Sigmoid colon (tissue), 6 donors: ENCODE measurements at regions not wholly inside any gene's neighbourhood (a gene's known extent, or its start where the extent isn't known, plus 50 kb on each side); places are given as distances from the start of the nearest gene placed in this dataset.

Experiments
- DNase-seq: peaks from one replicate; pipeline ENCODE4 v3.0.0-alpha.2; 2019
- H3K27ac ChIP-seq, 4 donors: fragments of 200-600 bp; sonication (generic); one replicate each; pipeline ENCODE4 v1.5.1; 2016 to 2019; ENCODE audit warnings: mild to moderate bottlenecking in 1 of 4
- H3K27me3 ChIP-seq, 3 donors: fragments of 200-600 bp; sonication (generic); one replicate each; pipeline ENCODE4 v1.5.1; 2019; ENCODE audit warnings: mild to moderate bottlenecking in 1 of 3
- H3K36me3 ChIP-seq, 4 donors: fragments of 200-600 bp; sonication (generic); one replicate each; pipeline ENCODE4 v1.5.1; 2016 to 2019
- H3K4me1 ChIP-seq, 4 donors: fragments of 200-600 bp; sonication (generic); one replicate each; pipeline ENCODE4 v1.5.1; 2017 to 2019
- H3K4me3 ChIP-seq, 4 donors: fragments of 200-600 bp; sonication (generic); one replicate each; pipeline ENCODE4 v1.5.1; 2017 to 2019; ENCODE audit warnings: mild to moderate bottlenecking in 2 of 4, moderate library complexity in 1 of 4
- H3K9me3 ChIP-seq, 4 donors: fragments of 200-600 bp in 3 of 4; sonication (generic) in 3 of 4; one replicate each; pipeline versions ENCODE4 v1.5.1 to v1.6.1; 2013 to 2019
- CTCF ChIP-seq, 4 experiments: fragments of 450-650 bp in 3 of 4; fragments of 200-600 bp in 1 of 4; IDR thresholded peaks; one replicate each; pipeline ENCODE4 v1.5.1; 2016 to 2019; ENCODE audit warnings: antibody characterized with exemption in 4 of 4, mild to moderate bottlenecking in 3 of 4, moderate library complexity in 2 of 4
- EP300 ChIP-seq, 4 donors: sonication (generic); formaldehyde crosslinking; IDR thresholded peaks; one replicate each; pipeline ENCODE4 v1.6.1; 2017; ENCODE audit warnings: antibody characterized with exemption in 4 of 4
- POLR2A ChIP-seq, 2 donors: fragments of 450-650 bp; IDR thresholded peaks; one replicate each; pipeline ENCODE4 v1.6.1; 2016; ENCODE audit warnings: antibody characterized with exemption in 2 of 2, mild to moderate bottlenecking in 2 of 2, moderate library complexity in 2 of 2
- POLR2AphosphoS5 ChIP-seq, 4 donors: sonication (generic); formaldehyde crosslinking; IDR thresholded peaks; one replicate each; pipeline ENCODE4 v1.6.1; 2017; ENCODE audit warnings: antibody characterized with exemption in 4 of 4
- WGBS, 2 donors: extraction: QIAGEN DNeasy Blood & Tissue Kit; methylation state at CpG; one replicate each; pipeline ENCODE4 v1.1.7; 2013; 5-methylcytosine and 5-hydroxymethylcytosine counted together
- intact Hi-C: fragments of 100-400 bp; cut with DNase I; formaldehyde crosslinking; loops from one replicate; pipeline ENCODE4 v1.15.1; 2023
- donor health status: healthy with polysubstance abuse.
- donor health status: healthy.

DNA sequence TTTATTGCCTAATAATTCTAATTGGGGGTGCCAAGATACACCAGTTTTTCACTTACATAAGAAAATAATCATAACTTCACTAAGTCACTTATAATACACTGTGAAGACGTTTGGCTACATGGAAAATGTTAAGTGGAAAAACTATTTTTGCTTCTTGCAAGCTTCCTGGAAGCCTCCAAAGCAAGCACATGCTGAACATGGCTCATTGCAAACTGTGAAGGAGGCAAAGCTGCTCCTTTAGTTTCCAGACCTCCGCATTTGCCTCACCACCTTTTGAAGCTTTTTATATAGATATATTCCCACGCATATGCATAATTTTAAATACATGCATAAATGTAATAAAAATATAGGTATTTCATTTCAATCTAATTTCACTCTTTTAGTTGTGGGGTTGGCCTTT lies 285.6 kb upstream of the PRDM9 start:
- DNase-seq: no peak
- H3K4me1 ChIP-seq: no peaks in the 10 kb centered on the region
- intact Hi-C loops: no loop called here
- WGBS, 2 donors: 71 to 82% methylated on average over 3 of the region's 3 CpGs
- no peak overlapping the region for H3K27ac ChIP-seq
- no peaks in the 10 kb centered on the region for H3K36me3 ChIP-seq
- H3K27me3 ChIP-seq: no peaks in the 10 kb centered on the region
- H3K9me3 ChIP-seq: no peaks in the 10 kb centered on the region
- no peak overlapping the region for H3K4me3 ChIP-seq
- TF ChIP-seq EP300 (IDR thresholded peaks at IDR 0.05) (no peak), POLR2A (IDR thresholded peaks at IDR 0.05) (no peak), POLR2AphosphoS5 (IDR thresholded peaks at IDR 0.05) (no peak), CTCF (IDR thresholded peaks at IDR 0.05) (no peak)

GRCh38 chr5:23217159-23217558 lies 290.2 kb upstream of the PRDM9 start:
- Histone ChIP-seq H3K9me3 (no peaks in the 10 kb centered on the region), H3K27ac (no peak overlapping the region), H3K4me3 (no peak overlapping the region), H3K27me3 (no peaks in the 10 kb centered on the region), H3K4me1 (no peaks in the 10 kb centered on the region), H3K36me3 (no peaks in the 10 kb centered on the region)
- TF ChIP-seq POLR2AphosphoS5 (IDR thresholded peaks at IDR 0.05): no peak
- no peak for TF ChIP-seq EP300 (IDR thresholded peaks at IDR 0.05)
- no peak for TF ChIP-seq CTCF (IDR thresholded peaks at IDR 0.05)
- TF ChIP-seq POLR2A (IDR thresholded peaks at IDR 0.05): no peak
- 66 to 80% methylated on average over 1 of the region's 1 CpG for WGBS, 2 donors
- intact Hi-C loops: no loop called here
- no peak for DNase-seq

DNA sequence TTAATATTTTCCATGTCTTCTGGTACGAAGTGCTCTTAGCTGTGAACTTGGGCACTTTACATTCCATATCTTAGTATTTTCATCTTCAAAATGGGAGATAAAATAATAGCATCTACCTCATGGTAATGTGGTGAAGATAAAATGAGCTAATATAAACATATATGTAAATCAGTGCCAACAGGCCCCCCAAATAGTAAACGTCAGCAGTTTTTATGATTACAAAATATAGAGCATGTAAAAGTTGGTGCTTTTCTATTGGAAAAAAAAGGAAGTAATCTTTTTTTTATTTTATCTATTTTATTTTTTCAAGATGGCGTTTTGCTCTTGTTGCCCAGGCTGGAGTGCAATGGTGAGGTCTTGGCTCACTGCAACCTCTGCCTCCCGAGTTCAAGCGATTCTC lies 291.1 kb upstream of the PRDM9 start:
- Histone ChIP-seq H3K27ac (no peak overlapping the region), H3K4me3 (no peak overlapping the region), H3K4me1 (no peaks in the 10 kb centered on the region), H3K36me3 (no peaks in the 10 kb centered on the region), H3K9me3 (no peaks in the 10 kb centered on the region), H3K27me3 (no peaks in the 10 kb centered on the region)
- TF ChIP-seq CTCF (IDR thresholded peaks at IDR 0.05) (no peak), EP300 (IDR thresholded peaks at IDR 0.05) (no peak), POLR2AphosphoS5 (IDR thresholded peaks at IDR 0.05) (no peak), POLR2A (IDR thresholded peaks at IDR 0.05) (no peak)
- no peak for DNase-seq
- intact Hi-C loops: no loop called here
- WGBS, 2 donors: 87 to 92% methylated on average over 5 of the region's 5 CpGs

DNA sequence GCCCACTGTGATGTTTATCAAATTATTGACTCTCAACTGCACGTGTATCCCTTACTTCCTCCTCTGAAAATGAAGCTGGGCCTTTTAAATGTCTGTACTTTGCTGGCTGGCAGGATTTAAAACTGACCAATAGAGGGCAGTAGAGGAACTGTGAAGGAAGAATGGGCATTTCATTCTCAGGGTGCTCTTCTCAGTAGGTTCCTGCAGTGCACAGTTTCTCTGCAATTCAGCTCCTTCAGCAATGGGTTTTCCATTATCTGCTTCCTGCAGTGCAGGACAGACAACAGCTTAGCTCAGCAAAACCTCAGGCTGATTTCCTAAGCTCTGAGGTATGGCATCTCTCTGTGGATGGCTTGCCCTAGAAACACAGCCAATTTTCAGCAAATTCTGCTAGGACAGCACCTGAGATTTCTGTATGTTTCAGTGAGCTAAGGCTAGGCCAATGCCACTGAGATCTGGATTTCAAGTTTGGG lies 298.4 kb upstream of the PRDM9 start:
- no peak overlapping the region for H3K27ac ChIP-seq
- no peaks in the 10 kb centered on the region for H3K9me3 ChIP-seq
- no peaks in the 10 kb centered on the region for H3K27me3 ChIP-seq
- no peak overlapping the region for H3K4me3 ChIP-seq
- no peaks in the 10 kb centered on the region for H3K36me3 ChIP-seq
- intact Hi-C loops: no loop called here
- H3K4me1 ChIP-seq: no peaks in the 10 kb centered on the region
- no peak for DNase-seq
- TF ChIP-seq EP300 (IDR thresholded peaks at IDR 0.05) (no peak), CTCF (IDR thresholded peaks at IDR 0.05) (peak in 2 of 4 experiments; percentile 41 to 45)
- 0 to 4% methylated on average over 1 of the region's 1 CpG for WGBS, 2 donors

- no peaks in the 10 kb centered on the region for H3K4me1 ChIP-seq
- TF ChIP-seq POLR2AphosphoS5 (IDR thresholded peaks at IDR 0.05) (no peak), EP300 (IDR thresholded peaks at IDR 0.05) (no peak), CTCF (IDR thresholded peaks at IDR 0.05) (no peak), POLR2A (IDR thresholded peaks at IDR 0.05) (no peak)
- no peak for DNase-seq
- H3K36me3 ChIP-seq: no peaks in the 10 kb centered on the region
- no peak overlapping the region for H3K4me3 ChIP-seq
- H3K9me3 ChIP-seq: no peaks in the 10 kb centered on the region
- no peak overlapping the region for H3K27ac ChIP-seq
- intact Hi-C loops: no loop called here
- H3K27me3 ChIP-seq: no peaks in the 10 kb centered on the region
Measured at GRCh38 chr5:23204111-23204510, 303.3 kb upstream of the PRDM9 start.
